ENCODE measurements at regions not wholly inside any gene's neighbourhood (a gene's known extent, or its start where the extent isn't known, plus 50 kb on each side); places are given as distances from the start of the nearest gene placed in this dataset.

DNA sequence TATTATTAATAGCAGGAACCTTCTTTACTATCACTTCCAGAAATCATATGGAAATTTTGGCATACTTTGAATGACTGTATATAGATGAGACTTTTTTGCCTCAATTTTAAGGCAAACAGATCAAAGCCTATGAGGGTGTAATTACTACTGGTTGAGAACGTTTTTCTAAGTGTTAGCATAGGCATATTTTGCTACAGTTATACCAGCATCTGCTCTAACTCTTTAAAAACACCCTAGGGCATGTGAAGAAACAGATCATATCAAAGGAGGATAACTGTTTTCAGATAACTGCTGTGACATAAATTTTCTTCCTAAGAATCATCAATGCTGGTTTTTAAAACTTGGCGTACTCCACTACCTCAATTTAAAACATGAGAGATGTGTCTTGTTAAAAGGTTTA lies 1155.3 kb downstream of the FSTL5 start:
- Histone ChIP-seq H3K4me3 (no peak overlapping the region), H3K27ac (no peak overlapping the region), H3K4me2 (no peak overlapping the region), H3K9me3 (no peaks in the 10 kb centered on the region), H3K4me1 (no peaks in the 10 kb centered on the region)
- CTCF ChIA-PET: no interaction called here
- WGBS (ENCODE audit: missing lambda C conversion rate): 51% methylated on average over 2 of the region's 2 CpGs
- no peak for ATAC-seq
- POLR2A ChIA-PET: no interaction called here
- no peak for FAIRE-seq
- DNase-seq (ENCODE audit: low read depth in 1 of 2, low spot score in 1 of 2): no peak
- no peak for TF ChIP-seq HOXB5 (CRISPR knock-in tag; IDR thresholded peaks at IDR 0.05)
- TF ChIP-seq, protein P1, sequence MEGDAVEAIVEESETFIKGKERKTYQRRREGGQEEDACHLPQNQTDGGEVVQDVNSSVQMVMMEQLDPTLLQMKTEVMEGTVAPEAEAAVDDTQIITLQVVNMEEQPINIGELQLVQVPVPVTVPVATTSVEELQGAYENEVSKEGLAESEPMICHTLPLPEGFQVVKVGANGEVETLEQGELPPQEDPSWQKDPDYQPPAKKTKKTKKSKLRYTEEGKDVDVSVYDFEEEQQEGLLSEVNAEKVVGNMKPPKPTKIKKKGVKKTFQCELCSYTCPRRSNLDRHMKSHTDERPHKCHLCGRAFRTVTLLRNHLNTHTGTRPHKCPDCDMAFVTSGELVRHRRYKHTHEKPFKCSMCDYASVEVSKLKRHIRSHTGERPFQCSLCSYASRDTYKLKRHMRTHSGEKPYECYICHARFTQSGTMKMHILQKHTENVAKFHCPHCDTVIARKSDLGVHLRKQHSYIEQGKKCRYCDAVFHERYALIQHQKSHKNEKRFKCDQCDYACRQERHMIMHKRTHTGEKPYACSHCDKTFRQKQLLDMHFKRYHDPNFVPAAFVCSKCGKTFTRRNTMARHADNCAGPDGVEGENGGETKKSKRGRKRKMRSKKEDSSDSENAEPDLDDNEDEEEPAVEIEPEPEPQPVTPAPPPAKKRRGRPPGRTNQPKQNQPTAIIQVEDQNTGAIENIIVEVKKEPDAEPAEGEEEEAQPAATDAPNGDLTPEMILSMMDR (IDR thresholded peaks at IDR 0.05): no peak
- TF ChIP-seq, protein P2, sequence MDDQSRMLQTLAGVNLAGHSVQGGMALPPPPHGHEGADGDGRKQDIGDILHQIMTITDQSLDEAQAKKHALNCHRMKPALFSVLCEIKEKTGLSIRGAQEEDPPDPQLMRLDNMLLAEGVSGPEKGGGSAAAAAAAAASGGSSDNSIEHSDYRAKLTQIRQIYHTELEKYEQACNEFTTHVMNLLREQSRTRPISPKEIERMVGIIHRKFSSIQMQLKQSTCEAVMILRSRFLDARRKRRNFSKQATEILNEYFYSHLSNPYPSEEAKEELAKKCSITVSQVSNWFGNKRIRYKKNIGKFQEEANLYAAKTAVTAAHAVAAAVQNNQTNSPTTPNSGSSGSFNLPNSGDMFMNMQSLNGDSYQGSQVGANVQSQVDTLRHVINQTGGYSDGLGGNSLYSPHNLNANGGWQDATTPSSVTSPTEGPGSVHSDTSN (IDR thresholded peaks at IDR 0.05): no peak
- TF ChIP-seq SMC3 (IDR thresholded peaks at IDR 0.05): no peak
- no peak for TF ChIP-seq CBX8 (IDR thresholded peaks at IDR 0.05)
- no peak for TF ChIP-seq HEYL (CRISPR knock-in tag; IDR thresholded peaks at IDR 0.05)
- no peak for TF ChIP-seq RARB (CRISPR knock-in tag; IDR thresholded peaks at IDR 0.05)
- no peak for TF ChIP-seq GATA3 (IDR thresholded peaks at IDR 0.05; ENCODE audit: borderline replicate concordance)
- TF ChIP-seq TFCP2L1 (CRISPR knock-in tag; IDR thresholded peaks at IDR 0.05): no peak
- TF ChIP-seq SREBF2 (IDR thresholded peaks at IDR 0.05): no peak
- TF ChIP-seq, protein P3, sequence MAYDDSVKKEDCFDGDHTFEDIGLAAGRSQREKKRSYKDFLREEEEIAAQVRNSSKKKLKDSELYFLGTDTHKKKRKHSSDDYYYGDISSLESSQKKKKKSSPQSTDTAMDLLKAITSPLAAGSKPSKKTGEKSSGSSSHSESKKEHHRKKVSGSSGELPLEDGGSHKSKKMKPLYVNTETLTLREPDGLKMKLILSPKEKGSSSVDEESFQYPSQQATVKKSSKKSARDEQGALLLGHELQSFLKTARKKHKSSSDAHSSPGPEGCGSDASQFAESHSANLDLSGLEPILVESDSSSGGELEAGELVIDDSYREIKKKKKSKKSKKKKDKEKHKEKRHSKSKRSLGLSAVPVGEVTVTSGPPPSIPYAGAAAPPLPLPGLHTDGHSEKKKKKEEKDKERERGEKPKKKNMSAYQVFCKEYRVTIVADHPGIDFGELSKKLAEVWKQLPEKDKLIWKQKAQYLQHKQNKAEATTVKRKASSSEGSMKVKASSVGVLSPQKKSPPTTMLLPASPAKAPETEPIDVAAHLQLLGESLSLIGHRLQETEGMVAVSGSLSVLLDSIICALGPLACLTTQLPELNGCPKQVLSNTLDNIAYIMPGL (CRISPR knock-in tag; IDR thresholded peaks at IDR 0.05; ENCODE audit: borderline replicate concordance): no peak
- TF ChIP-seq RAD21 (conservative IDR thresholded peaks at IDR 0.05 in 1 of 2, IDR thresholded peaks at IDR 0.05 in 1 of 2): no peak
- no peak for TF ChIP-seq RFX5 (IDR thresholded peaks at IDR 0.05)
- no peak for TF ChIP-seq RCOR1 (IDR thresholded peaks at IDR 0.05; ENCODE audit: low read depth, low read length)
- no peak for TF ChIP-seq ESRRA (IDR thresholded peaks at IDR 0.05; ENCODE audit: borderline replicate concordance, low read length)
- TF ChIP-seq, protein P4, sequence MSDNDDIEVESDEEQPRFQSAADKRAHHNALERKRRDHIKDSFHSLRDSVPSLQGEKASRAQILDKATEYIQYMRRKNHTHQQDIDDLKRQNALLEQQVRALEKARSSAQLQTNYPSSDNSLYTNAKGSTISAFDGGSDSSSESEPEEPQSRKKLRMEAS (IDR thresholded peaks at IDR 0.05): no peak

DNA sequence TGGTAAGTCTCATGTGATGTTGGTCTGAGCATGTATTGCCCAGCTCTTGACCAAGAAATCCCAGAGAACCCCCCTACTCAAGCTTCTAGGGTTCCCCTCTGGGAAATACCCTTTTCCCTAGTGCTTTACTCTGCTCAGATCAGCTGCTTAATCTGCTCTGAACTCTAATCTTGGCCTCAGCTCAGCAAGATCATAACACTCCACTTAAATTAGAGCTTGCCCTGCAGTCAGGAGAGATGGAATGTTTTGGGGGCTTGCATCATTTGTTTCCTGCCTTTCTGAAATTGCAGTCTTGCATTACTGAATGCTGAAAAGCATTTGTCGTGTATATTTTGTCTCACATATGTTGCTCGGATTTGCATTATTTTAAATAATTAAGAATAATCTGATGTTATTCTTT lies 1153.6 kb downstream of the FSTL5 start:
- no peak for FAIRE-seq
- Histone ChIP-seq H3K4me3 (no peak overlapping the region), H3K27ac (no peak overlapping the region), H3K4me2 (no peak overlapping the region), H3K4me1 (no peaks in the 10 kb centered on the region), H3K9me3 (no peaks in the 10 kb centered on the region)
- 77% methylated on average over 2 of the region's 2 CpGs for WGBS (ENCODE audit: missing lambda C conversion rate)
- no peak for ATAC-seq
- CTCF ChIA-PET: no interaction called here
- POLR2A ChIA-PET: no interaction called here
- no peak for DNase-seq (ENCODE audit: low read depth in 1 of 2, low spot score in 1 of 2)
- TF ChIP-seq EP300 (IDR thresholded peaks at IDR 0.05) (no peak), ZFP36 (IDR thresholded peaks at IDR 0.05; ENCODE audit: borderline replicate concordance, partially characterized antibody) (no peak), RAD21 (conservative IDR thresholded peaks at IDR 0.05 in 1 of 2, IDR thresholded peaks at IDR 0.05 in 1 of 2) (no peak), RCOR1 (IDR thresholded peaks at IDR 0.05; ENCODE audit: low read depth, low read length) (no peak), MYC (IDR thresholded peaks at IDR 0.05; ENCODE audit: borderline replicate concordance, low read length) (no peak), EHMT2 (IDR thresholded peaks at IDR 0.05; ENCODE audit: low read depth) (no peak), POLR2AphosphoS2 (conservative IDR thresholded peaks at IDR 0.05; ENCODE audit: low read length) (no peak), TP53 (CRISPR knock-in tag; IDR thresholded peaks at IDR 0.05) (no peak), RFX5 (IDR thresholded peaks at IDR 0.05) (no peak), EHF (CRISPR knock-in tag; IDR thresholded peaks at IDR 0.05) (no peak)
- TF ChIP-seq, protein P2 (IDR thresholded peaks at IDR 0.05): no peak
- TF ChIP-seq, protein P5, sequence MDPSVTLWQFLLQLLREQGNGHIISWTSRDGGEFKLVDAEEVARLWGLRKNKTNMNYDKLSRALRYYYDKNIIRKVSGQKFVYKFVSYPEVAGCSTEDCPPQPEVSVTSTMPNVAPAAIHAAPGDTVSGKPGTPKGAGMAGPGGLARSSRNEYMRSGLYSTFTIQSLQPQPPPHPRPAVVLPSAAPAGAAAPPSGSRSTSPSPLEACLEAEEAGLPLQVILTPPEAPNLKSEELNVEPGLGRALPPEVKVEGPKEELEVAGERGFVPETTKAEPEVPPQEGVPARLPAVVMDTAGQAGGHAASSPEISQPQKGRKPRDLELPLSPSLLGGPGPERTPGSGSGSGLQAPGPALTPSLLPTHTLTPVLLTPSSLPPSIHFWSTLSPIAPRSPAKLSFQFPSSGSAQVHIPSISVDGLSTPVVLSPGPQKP (IDR thresholded peaks at IDR 0.05; ENCODE audit: low read depth, low read length): no peak
- TF ChIP-seq, protein P6, sequence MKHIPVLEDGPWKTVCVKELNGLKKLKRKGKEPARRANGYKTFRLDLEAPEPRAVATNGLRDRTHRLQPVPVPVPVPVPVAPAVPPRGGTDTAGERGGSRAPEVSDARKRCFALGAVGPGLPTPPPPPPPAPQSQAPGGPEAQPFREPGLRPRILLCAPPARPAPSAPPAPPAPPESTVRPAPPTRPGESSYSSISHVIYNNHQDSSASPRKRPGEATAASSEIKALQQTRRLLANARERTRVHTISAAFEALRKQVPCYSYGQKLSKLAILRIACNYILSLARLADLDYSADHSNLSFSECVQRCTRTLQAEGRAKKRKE (CRISPR knock-in tag; IDR thresholded peaks at IDR 0.05; ENCODE audit: low read depth): no peak
- TF ChIP-seq, protein P7, sequence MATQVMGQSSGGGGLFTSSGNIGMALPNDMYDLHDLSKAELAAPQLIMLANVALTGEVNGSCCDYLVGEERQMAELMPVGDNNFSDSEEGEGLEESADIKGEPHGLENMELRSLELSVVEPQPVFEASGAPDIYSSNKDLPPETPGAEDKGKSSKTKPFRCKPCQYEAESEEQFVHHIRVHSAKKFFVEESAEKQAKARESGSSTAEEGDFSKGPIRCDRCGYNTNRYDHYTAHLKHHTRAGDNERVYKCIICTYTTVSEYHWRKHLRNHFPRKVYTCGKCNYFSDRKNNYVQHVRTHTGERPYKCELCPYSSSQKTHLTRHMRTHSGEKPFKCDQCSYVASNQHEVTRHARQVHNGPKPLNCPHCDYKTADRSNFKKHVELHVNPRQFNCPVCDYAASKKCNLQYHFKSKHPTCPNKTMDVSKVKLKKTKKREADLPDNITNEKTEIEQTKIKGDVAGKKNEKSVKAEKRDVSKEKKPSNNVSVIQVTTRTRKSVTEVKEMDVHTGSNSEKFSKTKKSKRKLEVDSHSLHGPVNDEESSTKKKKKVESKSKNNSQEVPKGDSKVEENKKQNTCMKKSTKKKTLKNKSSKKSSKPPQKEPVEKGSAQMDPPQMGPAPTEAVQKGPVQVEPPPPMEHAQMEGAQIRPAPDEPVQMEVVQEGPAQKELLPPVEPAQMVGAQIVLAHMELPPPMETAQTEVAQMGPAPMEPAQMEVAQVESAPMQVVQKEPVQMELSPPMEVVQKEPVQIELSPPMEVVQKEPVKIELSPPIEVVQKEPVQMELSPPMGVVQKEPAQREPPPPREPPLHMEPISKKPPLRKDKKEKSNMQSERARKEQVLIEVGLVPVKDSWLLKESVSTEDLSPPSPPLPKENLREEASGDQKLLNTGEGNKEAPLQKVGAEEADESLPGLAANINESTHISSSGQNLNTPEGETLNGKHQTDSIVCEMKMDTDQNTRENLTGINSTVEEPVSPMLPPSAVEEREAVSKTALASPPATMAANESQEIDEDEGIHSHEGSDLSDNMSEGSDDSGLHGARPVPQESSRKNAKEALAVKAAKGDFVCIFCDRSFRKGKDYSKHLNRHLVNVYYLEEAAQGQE (IDR thresholded peaks at IDR 0.05): no peak
